IMR-90 (cell line): ENCODE measurements at regions not wholly inside any gene's neighbourhood (a gene's known extent, or its start where the extent isn't known, plus 50 kb on each side); places are given as distances from the start of the nearest gene placed in this dataset.

ENCODE experiments used
- ATAC-seq: fragments of 200-7000 bp; cut with Tn5 transposase; 2 replicates; pipeline ENCODE4 v1.9.1; 2020; ENCODE audit warnings: low read depth, mild to moderate bottlenecking, moderate library complexity
- BruUV-seq: library from RNA; stranded (reverse); fragments of 400-500 nt; replicated peaks from 2 replicates; lab custom pipeline; 2021; lab: Mats Ljungman, UMichigan
- CTCF ChIA-PET: fragments of 300-600 bp; formaldehyde crosslinking; extraction: SDS; loops from one replicate; lab custom pipeline; 2021; ENCODE audit warnings: antibody characterized with exemption; lab: Yijun Ruan, JAX
- POLR2A ChIA-PET: fragments of 300-600 bp; sonication (Branson Sonifier 250); formaldehyde crosslinking; loops from one replicate; lab custom pipeline; 2022; ENCODE audit warnings: antibody characterized with exemption; ENCODE audit not compliant: unreplicated experiment; lab: Charles Lee
- DNase-seq: peaks from one replicate; pipeline ENCODE4 v3.0.0; 2013
- H2AFZ ChIP-seq: replicated peaks from 2 replicates; pipeline ENCODE3; 2013; ENCODE audit warnings: low read length, mild to moderate bottlenecking; ENCODE audit not compliant: poor library complexity
- H2AK5ac ChIP-seq: 2 replicates; pipeline ENCODE4 v1.6.1; 2013; ENCODE audit warnings: low read depth, low read length, inconsistent platforms
- H2AK9ac ChIP-seq: replicated peaks from 2 replicates; pipeline ENCODE3; 2013; ENCODE audit warnings: mild to moderate bottlenecking, low read depth, low read length, moderate library complexity; ENCODE audit not compliant: poor library complexity
- H2BK120ac ChIP-seq: 2 replicates; pipeline ENCODE4 v1.6.1; 2013; ENCODE audit warnings: low read depth, low read length, inconsistent platforms
- H2BK15ac ChIP-seq: 3 replicates; pipeline ENCODE4 v1.6.1; 2013; ENCODE audit warnings: low read depth, low read length, inconsistent platforms
- H2BK20ac ChIP-seq: 2 replicates; pipeline ENCODE4 v1.6.1; 2013; ENCODE audit warnings: low read depth, mild to moderate bottlenecking, inconsistent platforms, low read length, moderate library complexity
- H2BK5ac ChIP-seq: 2 replicates; pipeline ENCODE4 v1.6.1; 2013; ENCODE audit warnings: mild to moderate bottlenecking, low read depth, low read length, inconsistent platforms; ENCODE audit not compliant: poor library complexity, severe bottlenecking
- H3K14ac ChIP-seq: replicated peaks from 2 replicates; pipeline ENCODE4 v1.6.1; 2013; ENCODE audit warnings: low read depth, low read length, inconsistent platforms
- H3K18ac ChIP-seq: 2 replicates; pipeline ENCODE4 v1.6.1; 2013; ENCODE audit warnings: low read depth, low read length, control low read depth
- H3K23ac ChIP-seq: 2 replicates; pipeline ENCODE4 v1.6.1; 2013; ENCODE audit warnings: low read depth, low read length, inconsistent platforms
- H3K27ac ChIP-seq: 2 replicates; pipeline ENCODE4 v1.5.1; 2013; ENCODE audit warnings: mild to moderate bottlenecking, control low read depth, low read length; ENCODE audit not compliant: insufficient read depth
- H3K27me3 ChIP-seq: 2 replicates; pipeline ENCODE4 v1.6.1; 2013; ENCODE audit warnings: low read length; ENCODE audit not compliant: control insufficient read depth, insufficient read depth
- H3K36me3 ChIP-seq: 2 replicates; pipeline ENCODE4 v1.6.1; 2013; ENCODE audit warnings: low read length, mixed read lengths; ENCODE audit not compliant: control insufficient read depth, insufficient read depth
- H3K4ac ChIP-seq: 2 replicates; pipeline ENCODE4 v1.6.1; 2013; ENCODE audit warnings: low read depth, low read length, inconsistent platforms
- H3K4me1 ChIP-seq: 2 replicates; pipeline ENCODE4 v1.6.1; 2013; ENCODE audit warnings: low read length, mixed read lengths; ENCODE audit not compliant: control insufficient read depth, insufficient read depth
- H3K4me2 ChIP-seq: 2 replicates; pipeline ENCODE4 v1.6.1; 2013; ENCODE audit warnings: low read depth, mild to moderate bottlenecking, control low read depth, low read length, moderate library complexity
- H3K4me3 ChIP-seq: 2 replicates; pipeline ENCODE4 v1.5.1; 2013; ENCODE audit warnings: low read depth, mild to moderate bottlenecking, control low read depth, low read length, moderate library complexity; ENCODE audit not compliant: insufficient read depth
- H3K56ac ChIP-seq: 2 replicates; pipeline ENCODE4 v1.6.1; 2013; ENCODE audit warnings: low read length, inconsistent platforms; ENCODE audit not compliant: insufficient read depth; ENCODE audit errors: extremely low read depth
- H3K79me1 ChIP-seq, 2 experiments: 2 replicates each; pipeline ENCODE4 v1.6.1; 2013; ENCODE audit warnings: low read length in 2 of 2, inconsistent platforms in 1 of 2, low read depth in 1 of 2
- H3K9ac ChIP-seq: 2 replicates; pipeline ENCODE4 v1.6.1; 2013; ENCODE audit warnings: low read depth, low read length, control low read depth
- H3K9me1 ChIP-seq: 2 replicates; pipeline ENCODE4 v1.6.1; 2013; ENCODE audit warnings: low read length, inconsistent platforms; ENCODE audit not compliant: insufficient read depth
- H3K9me3 ChIP-seq: 2 replicates; pipeline ENCODE4 v1.6.1; 2013; ENCODE audit warnings: low read length; ENCODE audit not compliant: control insufficient read depth, insufficient read depth
- H4K20me1 ChIP-seq: 2 replicates; pipeline ENCODE4 v1.6.1; 2013; ENCODE audit warnings: low read length, inconsistent platforms; ENCODE audit not compliant: insufficient read depth
- H4K5ac ChIP-seq: 2 replicates; pipeline ENCODE4 v1.6.1; 2013; ENCODE audit warnings: mild to moderate bottlenecking, low read depth, low read length, control low read depth
- H4K8ac ChIP-seq, 2 experiments: 2 replicates each; pipeline ENCODE4 v1.6.1; 2013; ENCODE audit warnings: low read depth in 2 of 2, low read length in 2 of 2, control low read depth in 1 of 2, inconsistent platforms in 1 of 2
- H4K91ac ChIP-seq: 2 replicates; pipeline ENCODE4 v1.6.1; 2013; ENCODE audit warnings: low read depth, low read length, inconsistent platforms; ENCODE audit not compliant: insufficient read depth
- CEBPB ChIP-seq: IDR thresholded peaks from 2 replicates; pipeline ENCODE4 v1.6.1; 2012; ENCODE audit warnings: low read depth, low read length, improper control_type of control experiment
- WGBS, 2 experiments: methylation state at CpG; one replicate each; pipeline versions ENCODE4 v1.1.5 to v1.1.7; 2013; ENCODE audit warnings: missing lambda C conversion rate in 2 of 2; ENCODE audit not compliant: insufficient read length in 1 of 2; ENCODE audit errors: extremely low coverage in 2 of 2; 5-methylcytosine and 5-hydroxymethylcytosine counted together
- dilution Hi-C: fragments of 300-500 bp; cut with HindIII; formaldehyde crosslinking; loops from one replicate; pipeline ENCODE4 v1.14.3; 2018; ENCODE audit warnings: low sequenced_read_pairs; ENCODE audit not compliant: unreplicated experiment
- in situ Hi-C: fragments of 300-500 bp; cut with MboI; formaldehyde crosslinking; loops from 3 replicates; pipeline ENCODE4 v1.14.3; 2019; ENCODE audit warnings: low sequenced_read_pairs, inconsistent platforms, mixed read lengths
- intact Hi-C: fragments of 100-400 bp; cut with micrococcal nuclease; formaldehyde crosslinking; loops from 2 replicates; pipeline ENCODE4 v1.10.0; 2022

GRCh38 chr15:81529481-81529880 is 155.5 kb upstream of the TMC3 start:
- Histone ChIP-seq H3K4me3 (no peak overlapping the region), H2AK5ac (no peak overlapping the region), H2BK15ac (no peak overlapping the region), H2AK9ac (no peak overlapping the region), H2BK5ac (no peak overlapping the region), H4K20me1 (no peaks in the 10 kb centered on the region), H3K23ac (no peak overlapping the region), H4K8ac (no peak overlapping the region), H3K27me3 (no peaks in the 10 kb centered on the region), H2BK120ac (no peak overlapping the region), H3K4me1 (peaks cover 9% of the 10 kb centered on the region), H3K4me2 (no peak overlapping the region), H3K27ac (no peak overlapping the region), H3K56ac (no peak overlapping the region), H3K79me1 (no peaks in the 10 kb centered on the region), H4K5ac (no peak overlapping the region), H2AFZ (no peak overlapping the region), H3K4ac (no peak overlapping the region), H2BK20ac (no peak overlapping the region), H3K9me1 (no peaks in the 10 kb centered on the region), H3K9ac (no peak overlapping the region), H4K91ac (no peak overlapping the region), H3K18ac (no peak overlapping the region), H3K9me3 (no peaks in the 10 kb centered on the region), H3K14ac (no peak overlapping the region), H3K36me3 (no peaks in the 10 kb centered on the region)
- DNase-seq: no peak
- in situ Hi-C loops: no loop called here
- intact Hi-C loops: no loop called here
- CTCF ChIA-PET: interaction anchor here (0.9 kb wide), 1 partner anchor 14 kb away, joined by 4 read pairs; no protein-coding TSS in a partner anchor
- TF ChIP-seq CEBPB: no peak
- WGBS, 2 experiments: no CpG with 5 or more reads among the region's 2 CpGs
- BruUV-seq: no TSS peak
- POLR2A ChIA-PET: no interaction called here
- ATAC-seq: no peak
- dilution Hi-C loops: no loop called here
